Right atrium auricular region (tissue), 2 donors: ENCODE measurements at regions not wholly inside any gene's neighbourhood (a gene's known extent, or its start where the extent isn't known, plus 50 kb on each side); places are given as distances from the start of the nearest gene placed in this dataset.
"Not testable (repeated sequence)": the region's sequence is repeated elsewhere in the genome, so short reads cannot be mapped to it uniquely, and the experiment has no call there.

Experiments used
- DNase-seq: peaks from one replicate; pipeline ENCODE4 v3.0.0-alpha.2; 2019; ENCODE audit warnings: low spot score
- H3K27ac ChIP-seq, 2 donors: fragments of 200-600 bp; sonication (generic); 1 replicate in 1 of 2; 2 replicates in 1 of 2; pipeline ENCODE4 v1.5.1; 2016 to 2019
- H3K27me3 ChIP-seq, 2 donors: fragments of 200-600 bp; sonication (generic); one replicate each; pipeline versions ENCODE4 v1.5.1 to v1.6.0; 2017 to 2019
- H3K36me3 ChIP-seq: fragments of 200-600 bp; sonication (generic); one replicate; pipeline ENCODE4 v1.5.1; 2016
- H3K4me1 ChIP-seq, 2 donors: fragments of 200-600 bp; sonication (generic); one replicate each; pipeline versions ENCODE4 v1.5.1 to v1.6.0; 2017 to 2019
- H3K4me3 ChIP-seq, 2 donors: fragments of 200-600 bp; sonication (generic); 1 replicate in 1 of 2; 2 replicates in 1 of 2; pipeline ENCODE4 v1.5.1; 2017 to 2019; ENCODE audit warnings: mild to moderate bottlenecking in 1 of 2, moderate library complexity in 1 of 2
- H3K9me3 ChIP-seq, 2 donors: fragments of 200-600 bp; sonication (generic); one replicate each; pipeline ENCODE4 v1.5.1; 2019
- TF ChIP-seq, protein P1 (sequence below), 2 donors: fragments of 200-600 bp; sonication (generic); IDR thresholded peaks; one replicate each; pipeline ENCODE4 v1.5.1; 2019; ENCODE audit warnings: antibody characterized with exemption in 2 of 2

DNA sequence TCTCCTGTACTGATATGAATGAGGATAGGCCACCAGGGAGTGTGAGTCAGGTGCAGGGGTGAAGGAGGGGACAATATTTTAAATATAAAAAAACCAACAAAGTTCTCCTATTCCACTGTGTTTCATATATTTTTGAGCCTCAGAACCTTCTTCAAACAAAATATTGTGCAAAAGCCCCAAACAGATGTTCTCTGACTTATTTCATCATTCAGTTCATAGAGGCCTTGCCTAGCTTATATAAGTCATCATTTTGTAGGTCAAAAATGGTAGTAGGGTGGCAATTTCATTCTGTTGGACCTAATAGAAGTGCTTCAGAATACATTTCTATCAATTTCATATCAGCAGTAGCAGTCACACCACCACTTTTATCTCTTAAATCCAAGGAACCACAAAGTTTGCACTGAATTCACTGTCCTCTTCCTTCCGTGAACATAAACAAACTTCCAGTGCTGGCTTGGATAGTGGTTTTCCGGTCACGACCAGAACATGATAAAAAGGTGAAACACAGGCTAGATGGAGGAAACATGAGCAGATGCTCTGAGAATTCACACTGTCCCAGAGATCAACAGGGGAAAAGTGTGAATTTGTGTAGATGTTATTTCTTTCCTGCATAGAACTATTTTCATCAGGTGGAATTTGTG is 99.1 kb downstream of the EN1 start:
- no peak overlapping the region for H3K4me3 ChIP-seq
- H3K4me1 ChIP-seq, result no peaks in the 10 kb centered on the region
- TF ChIP-seq, protein P1, sequence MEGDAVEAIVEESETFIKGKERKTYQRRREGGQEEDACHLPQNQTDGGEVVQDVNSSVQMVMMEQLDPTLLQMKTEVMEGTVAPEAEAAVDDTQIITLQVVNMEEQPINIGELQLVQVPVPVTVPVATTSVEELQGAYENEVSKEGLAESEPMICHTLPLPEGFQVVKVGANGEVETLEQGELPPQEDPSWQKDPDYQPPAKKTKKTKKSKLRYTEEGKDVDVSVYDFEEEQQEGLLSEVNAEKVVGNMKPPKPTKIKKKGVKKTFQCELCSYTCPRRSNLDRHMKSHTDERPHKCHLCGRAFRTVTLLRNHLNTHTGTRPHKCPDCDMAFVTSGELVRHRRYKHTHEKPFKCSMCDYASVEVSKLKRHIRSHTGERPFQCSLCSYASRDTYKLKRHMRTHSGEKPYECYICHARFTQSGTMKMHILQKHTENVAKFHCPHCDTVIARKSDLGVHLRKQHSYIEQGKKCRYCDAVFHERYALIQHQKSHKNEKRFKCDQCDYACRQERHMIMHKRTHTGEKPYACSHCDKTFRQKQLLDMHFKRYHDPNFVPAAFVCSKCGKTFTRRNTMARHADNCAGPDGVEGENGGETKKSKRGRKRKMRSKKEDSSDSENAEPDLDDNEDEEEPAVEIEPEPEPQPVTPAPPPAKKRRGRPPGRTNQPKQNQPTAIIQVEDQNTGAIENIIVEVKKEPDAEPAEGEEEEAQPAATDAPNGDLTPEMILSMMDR (IDR thresholded peaks at IDR 0.05), result no peak
- no peak overlapping the region for H3K27ac ChIP-seq
- no peaks in the 10 kb centered on the region for H3K36me3 ChIP-seq
- no peaks in the 10 kb centered on the region for H3K27me3 ChIP-seq
- no peak for DNase-seq
- peaks cover 0 to 15% of the 10 kb centered on the region in 2 donors for H3K9me3 ChIP-seq

DNA sequence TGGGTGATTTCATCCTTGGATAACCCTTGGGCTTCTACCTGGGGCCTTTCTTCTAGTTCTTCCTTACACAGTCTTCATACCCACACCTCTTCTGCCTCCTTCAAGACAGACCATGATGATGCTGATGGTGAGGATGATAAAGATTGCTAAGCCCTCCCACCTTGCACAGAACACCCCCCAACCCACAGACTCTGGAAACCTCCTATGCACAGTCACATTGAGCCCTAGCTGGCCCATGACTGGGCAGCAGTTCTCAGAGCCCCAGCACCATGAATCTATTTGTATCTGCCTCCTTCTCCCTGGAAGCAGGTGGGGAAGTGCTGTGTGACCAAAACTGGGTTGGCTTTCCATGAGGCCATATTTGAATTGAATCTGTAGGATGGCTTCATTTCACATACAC is 99.8 kb downstream of the EN1 start:
- Histone ChIP-seq H3K4me1 (no peaks in the 10 kb centered on the region), H3K4me3 (no peak overlapping the region), H3K9me3 (peaks cover 0 to 15% of the 10 kb centered on the region in 2 donors), H3K27ac (no peak overlapping the region), H3K36me3 (no peaks in the 10 kb centered on the region), H3K27me3 (no peaks in the 10 kb centered on the region)
- TF ChIP-seq, protein P1 (IDR thresholded peaks at IDR 0.05), result no peak
- peak; percentile 18 for DNase-seq

DNA sequence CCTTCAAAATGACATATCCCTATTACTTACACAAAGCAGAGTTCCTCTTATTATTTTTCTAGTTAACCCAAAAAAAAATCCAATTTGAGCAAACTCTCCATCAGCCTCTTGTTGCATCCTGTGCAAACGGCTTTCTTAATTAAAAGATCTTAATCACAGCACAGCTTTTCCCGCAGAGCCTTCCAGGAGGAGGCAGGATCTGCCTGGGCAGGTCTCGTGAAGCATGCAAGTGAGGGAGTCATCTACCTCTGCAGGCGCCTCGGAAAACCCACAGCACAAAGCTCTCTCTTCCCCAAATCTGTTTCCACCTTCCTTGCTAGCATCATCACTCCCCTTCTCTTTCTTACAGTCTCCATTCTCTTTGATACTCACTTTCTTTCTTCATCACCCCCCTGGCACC is 100.4 kb downstream of the EN1 start:
- Histone ChIP-seq H3K4me1 (no peaks in the 10 kb centered on the region), H3K27me3 (no peaks in the 10 kb centered on the region), H3K9me3 (peaks cover 0 to 15% of the 10 kb centered on the region in 2 donors), H3K4me3 (no peak overlapping the region), H3K27ac (no peak overlapping the region), H3K36me3 (no peaks in the 10 kb centered on the region)
- TF ChIP-seq, protein P1 (IDR thresholded peaks at IDR 0.05), result no peak
- DNase-seq, result no peak

DNA sequence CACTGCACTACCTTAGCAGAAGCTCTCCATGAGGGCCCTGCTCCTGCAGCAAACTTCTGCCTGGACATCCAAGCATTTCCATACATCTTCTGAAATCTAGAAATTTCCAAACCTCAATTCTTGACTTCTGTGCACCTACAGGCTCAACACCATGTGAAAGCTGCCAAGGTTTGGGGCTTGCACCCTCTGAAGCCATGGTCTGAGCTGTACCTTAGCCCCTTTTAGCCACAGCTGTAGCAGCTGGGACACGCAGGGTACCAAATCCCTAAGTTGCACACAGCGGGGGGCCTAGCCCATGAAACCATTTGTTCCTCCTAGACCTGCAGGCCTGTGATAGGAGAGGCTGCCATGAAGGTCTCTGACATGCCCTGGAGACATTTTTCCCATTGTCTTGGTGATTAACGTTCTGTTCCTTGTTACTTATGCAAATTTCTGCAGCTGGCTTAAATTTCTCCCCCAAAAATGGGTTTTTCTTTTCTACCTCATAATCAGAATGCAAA is 102.7 kb downstream of the EN1 start:
- H3K4me3 ChIP-seq, H3K36me3 ChIP-seq, H3K4me1 ChIP-seq, DNase-seq, H3K27ac ChIP-seq, H3K27me3 ChIP-seq: not testable (repeated sequence)
- peaks cover 0 to 15% of the 10 kb centered on the region in 2 donors for H3K9me3 ChIP-seq

DNA sequence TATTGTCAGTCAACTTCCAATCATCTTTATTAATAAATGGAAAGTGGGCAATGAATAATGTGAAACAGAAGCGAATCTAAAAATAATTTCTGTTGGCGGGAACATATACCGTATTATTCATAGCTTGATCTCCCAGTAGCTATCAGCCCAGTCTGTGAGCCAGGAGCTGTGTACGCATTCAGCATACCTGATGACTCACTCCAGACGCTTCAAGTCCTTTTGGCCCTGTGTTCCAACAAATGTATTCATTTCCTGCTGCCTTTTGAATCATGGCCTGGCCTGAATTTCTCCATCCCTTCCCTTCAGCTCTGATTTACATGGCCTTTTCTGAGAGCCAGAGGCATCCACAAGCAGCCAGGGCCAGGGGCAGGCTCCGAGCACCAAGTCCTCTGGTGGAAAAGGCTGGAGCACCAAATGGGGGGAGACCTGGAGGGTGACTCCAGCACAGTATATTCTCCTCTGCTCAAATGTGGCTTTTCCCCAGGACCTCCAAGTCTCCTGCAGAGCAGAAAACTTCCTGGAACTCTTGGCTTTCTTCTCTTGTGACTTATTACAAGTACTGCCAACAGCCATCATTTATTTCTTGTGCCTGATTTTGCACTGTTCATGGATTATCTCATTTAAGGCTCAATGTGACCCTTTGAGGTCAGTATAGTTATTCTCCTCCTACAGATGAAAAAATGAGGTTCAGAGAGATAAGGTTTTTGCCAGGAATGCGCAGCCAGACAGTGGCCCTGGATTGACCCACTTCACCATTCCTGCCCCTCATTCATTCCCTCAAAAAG is 108.7 kb downstream of the EN1 start:
- TF ChIP-seq, protein P1 (IDR thresholded peaks at IDR 0.05), result no peak
- no peaks in the 10 kb centered on the region for H3K27me3 ChIP-seq

DNA sequence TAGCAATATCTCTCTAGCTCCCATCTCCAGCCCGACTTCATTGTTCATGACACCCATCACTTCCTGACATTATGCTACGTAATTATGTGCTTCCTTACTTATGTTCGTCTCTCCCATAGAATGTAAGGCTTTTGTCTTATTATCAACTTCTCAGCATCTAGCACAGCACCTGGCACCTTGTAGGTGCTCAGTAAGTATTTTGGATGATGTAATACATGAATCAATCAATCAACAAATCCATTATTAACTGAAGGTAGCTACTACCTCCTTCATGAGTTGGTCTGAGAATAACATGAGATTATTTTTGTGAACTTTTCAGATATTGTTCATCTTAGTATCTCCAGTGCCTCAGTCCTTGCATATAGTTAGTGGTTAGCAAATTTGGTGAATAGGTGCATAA is 109.3 kb downstream of the EN1 start:
- H3K27ac ChIP-seq, result no peak overlapping the region
- no peak for DNase-seq
- TF ChIP-seq, protein P1 (IDR thresholded peaks at IDR 0.05), result no peak
- no peak overlapping the region for H3K4me3 ChIP-seq
- no peaks in the 10 kb centered on the region for H3K36me3 ChIP-seq
- H3K9me3 ChIP-seq, result no peaks in the 10 kb centered on the region
- no peaks in the 10 kb centered on the region for H3K27me3 ChIP-seq
- H3K4me1 ChIP-seq, result no peaks in the 10 kb centered on the region

More for the DNA sequence above, 108.7 kb downstream of the EN1 start:
- H3K9me3 ChIP-seq, result no peaks in the 10 kb centered on the region
- H3K4me3 ChIP-seq, result no peak overlapping the region
- DNase-seq, result peak; percentile 58
- no peak overlapping the region for H3K27ac ChIP-seq
- no peaks in the 10 kb centered on the region for H3K36me3 ChIP-seq
- H3K4me1 ChIP-seq, result no peaks in the 10 kb centered on the region
